NCI-H2196 (cell line): ENCODE measurements at regions not wholly inside any gene's neighbourhood (a gene's known extent, or its start where the extent isn't known, plus 50 kb on each side); places are given as distances from the start of the nearest gene placed in this dataset.
"Not testable (repeated sequence)": the region's sequence is repeated elsewhere in the genome, so short reads cannot be mapped to it uniquely, and the experiment has no call there.

Source experiments
- DNase-seq: peaks from one replicate; lab custom pipeline; 2025; ENCODE audit not compliant: unreplicated experiment; lab: John Stamatoyannopoulos, UW

DNA sequence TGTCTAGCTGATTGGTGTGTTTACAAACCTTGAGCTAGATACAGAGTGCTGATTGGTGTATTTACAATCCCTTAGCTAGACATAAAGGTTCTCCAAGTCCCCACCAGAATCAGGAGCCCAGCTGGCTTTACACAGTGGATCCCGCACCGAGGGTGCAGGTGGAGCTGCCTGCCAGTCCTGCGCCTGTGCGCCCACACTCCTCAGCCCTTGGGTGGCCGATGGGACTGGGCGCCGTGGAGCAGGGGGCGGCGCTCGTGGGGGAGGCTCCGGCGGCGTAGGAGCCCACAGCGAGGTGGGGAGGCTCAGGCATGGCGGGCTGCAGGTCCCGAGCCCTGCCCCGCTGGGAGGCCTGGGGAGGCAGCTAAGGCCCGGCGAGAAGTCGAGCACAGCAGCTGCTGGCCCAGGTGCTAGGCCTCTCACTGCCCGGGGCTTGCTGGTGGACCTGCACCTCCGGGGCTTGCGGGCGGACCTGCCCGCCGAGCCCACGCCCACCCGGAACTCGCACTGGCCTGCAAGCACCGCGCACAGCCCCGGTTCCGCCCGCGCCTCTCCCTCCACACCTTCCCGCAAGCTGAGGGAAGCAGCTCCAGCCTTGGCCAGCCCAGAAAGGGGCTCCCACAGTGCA, 51.0 kb upstream of the CDYL start:
- not testable (repeated sequence) for DNase-seq

DNA sequence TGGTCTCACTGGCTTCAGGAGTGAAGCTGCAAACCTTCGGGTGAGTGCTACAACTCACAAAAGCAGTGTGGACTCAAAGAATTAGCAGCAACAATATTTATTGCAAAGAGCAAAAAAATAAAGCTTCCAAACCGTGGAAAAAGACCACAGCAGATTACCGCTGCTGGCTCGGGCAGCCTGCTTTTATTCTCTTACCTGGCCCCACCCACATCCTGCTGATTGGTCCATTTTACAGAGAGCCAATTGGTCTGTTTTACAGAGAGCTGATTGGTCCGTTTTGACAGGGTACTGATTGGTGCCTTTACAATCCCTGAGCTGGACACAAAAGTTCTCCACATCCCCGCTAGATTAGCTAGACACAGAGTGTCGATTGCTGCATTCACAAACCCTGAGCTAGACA, 51.5 kb upstream of the CDYL start:
- not testable (repeated sequence) for DNase-seq

DNA sequence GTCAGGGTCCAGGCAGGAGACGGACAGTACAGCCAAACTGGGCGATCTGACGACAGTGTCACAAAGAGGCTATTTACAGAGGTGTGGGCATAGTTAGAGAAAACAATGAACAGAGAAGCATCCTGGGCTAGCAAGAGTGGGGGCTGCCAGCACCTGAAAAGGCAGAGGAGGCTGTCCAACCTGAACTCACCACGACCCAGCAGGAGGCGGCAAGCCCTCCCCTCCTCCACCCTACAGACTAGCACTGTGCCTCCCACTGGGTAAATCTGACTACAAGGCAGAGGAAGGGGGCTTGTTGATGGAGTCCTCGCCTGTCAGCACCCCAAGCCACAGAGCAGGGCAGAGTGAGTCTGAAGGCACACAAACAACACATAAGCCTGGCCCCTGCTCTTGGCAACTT, 52.8 kb upstream of the CDYL start:
- no peak for DNase-seq

DNA sequence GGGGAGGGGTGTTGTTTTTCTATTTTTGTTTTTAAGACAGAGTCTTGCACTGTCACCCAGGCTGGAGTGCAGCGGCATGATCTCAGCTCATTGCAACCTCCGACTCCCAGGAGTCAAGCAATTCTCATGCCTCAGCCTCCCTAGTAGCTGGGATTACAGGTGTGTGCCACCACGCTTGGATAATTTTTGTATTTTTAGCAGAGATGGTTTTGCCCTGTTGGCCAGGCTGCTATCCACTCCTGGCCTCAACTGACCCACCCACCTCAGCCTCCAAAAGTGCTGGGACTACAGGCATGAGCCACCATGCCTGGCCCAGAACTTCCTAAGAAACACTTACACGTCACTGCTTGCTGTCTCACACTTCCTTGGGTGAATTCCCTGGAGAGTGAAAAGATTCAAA, 54.8 kb upstream of the CDYL start:
- DNase-seq, result not testable (repeated sequence)

DNA sequence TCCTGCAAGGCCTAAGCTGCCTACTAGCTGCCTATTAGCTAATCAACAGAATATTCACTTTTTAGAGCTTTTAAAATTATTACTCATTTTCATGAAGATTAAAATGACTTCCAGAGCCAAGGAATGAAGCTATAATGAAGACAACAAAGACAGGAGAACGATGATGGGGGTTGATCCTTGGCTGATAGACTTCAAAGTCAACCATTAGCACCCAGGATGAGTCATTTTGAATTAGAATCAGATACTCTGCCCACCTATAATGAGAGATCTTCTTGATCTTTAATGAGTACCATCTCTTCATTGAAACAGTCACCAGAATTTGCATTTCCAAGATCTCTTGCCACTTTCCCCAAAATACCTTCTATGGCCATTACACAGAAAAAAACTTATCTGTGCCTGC, 56.7 kb upstream of the CDYL start:
- no peak for DNase-seq

DNA sequence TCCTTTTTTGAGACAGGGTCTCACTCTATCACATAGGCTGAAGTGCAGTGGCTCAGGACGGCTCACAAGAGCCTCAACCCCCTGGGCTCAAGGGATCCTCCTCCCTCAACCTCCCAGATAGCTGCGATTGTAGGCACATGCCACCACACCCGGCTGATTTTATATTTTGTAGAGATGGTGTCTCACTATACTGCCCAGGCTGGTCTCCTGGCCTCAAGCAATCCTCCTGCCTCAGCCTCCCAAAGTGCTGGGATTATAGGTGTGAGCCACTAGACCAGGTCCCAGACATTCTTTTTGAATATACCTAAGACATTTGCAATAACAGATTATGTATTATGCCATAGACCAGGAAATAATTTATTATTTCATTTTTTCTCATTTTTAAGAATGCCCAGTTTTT, 58.3 kb upstream of the CDYL start:
- no peak for DNase-seq

DNA sequence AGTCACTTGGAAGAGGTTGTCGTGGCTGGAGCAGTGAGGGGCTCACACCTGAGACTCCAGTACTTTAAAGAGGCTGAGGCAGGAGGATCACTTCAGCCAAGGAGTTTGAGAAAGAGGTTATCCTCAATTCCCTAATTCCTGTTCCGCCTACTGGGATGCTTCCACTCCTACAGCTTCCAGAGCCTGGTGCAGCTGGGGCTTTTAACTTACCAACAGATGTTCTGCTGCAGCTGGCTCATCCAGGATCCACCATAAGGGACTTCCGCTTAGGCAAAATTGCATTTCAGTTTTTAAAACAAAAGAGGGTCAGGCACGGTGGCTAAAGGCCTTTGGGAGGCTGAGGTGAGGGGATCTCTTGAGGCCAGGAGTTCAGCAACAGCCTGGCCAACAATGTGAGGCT, 59.1 kb upstream of the CDYL start:
- no peak for DNase-seq

DNA sequence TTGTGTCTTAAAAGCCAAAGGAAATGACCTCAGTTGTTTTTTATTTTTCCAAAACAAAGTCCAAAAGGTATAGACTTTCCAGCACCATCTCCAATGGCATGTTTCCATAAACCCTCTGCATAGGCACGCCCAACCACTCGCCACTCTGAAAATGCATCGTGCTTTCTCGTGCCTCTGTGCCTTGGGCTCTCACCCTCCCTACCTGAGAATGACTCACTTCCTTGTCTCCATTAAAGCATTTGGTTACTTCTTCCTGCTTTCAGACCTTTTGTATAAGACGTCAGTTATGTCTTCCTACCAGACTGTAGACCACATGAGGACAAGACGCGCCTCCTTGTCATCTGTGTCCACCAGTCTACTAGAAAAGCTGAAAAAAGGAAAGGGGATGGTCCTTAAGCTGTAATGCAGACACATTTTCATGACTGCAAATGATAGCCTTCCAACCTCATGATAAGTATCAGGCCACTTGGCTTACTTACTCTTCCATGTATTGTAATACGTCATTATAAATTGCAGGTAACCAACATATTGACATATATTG, 61.2 kb upstream of the CDYL start:
- DNase-seq, result no peak

DNA sequence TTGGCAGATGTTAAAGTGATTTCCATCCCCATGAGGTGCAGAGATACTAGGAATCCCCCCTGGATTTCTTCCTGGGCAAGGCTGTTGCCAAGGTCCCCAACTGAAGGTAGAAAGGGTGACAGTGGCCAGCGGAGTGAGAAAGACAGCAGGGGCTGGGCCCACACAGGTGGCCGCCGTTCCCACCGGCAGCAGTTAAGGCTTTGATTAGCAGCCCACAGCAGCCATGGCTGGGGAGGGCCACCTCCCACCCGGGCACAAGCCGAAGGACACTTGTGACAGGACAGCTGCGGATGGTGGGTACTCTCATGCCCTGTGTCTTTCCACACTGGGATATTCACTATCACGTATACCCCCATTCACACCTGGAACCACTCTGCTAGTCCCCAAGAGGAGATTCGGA, 63.9 kb upstream of the CDYL start:
- DNase-seq, result no peak

DNA sequence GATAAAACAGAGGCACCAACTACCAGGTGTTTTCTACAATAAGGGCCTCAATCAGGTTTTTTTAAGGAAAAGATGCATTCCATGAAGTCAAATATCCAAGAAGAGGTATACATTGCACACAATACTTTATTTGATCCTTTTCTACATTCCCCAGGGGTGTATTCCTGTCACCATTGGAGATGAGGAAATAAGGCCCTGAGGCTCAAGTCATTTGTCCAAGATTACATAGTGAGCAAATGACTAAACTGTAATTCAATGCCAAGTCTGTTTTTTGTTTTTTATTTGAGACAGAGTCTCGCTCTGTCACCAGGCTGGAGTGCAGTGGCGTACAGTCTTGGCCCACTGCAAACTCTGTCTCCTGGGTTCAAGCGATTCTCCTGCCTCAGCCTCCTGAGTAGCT, 69.2 kb upstream of the CDYL start:
- no peak for DNase-seq

DNA sequence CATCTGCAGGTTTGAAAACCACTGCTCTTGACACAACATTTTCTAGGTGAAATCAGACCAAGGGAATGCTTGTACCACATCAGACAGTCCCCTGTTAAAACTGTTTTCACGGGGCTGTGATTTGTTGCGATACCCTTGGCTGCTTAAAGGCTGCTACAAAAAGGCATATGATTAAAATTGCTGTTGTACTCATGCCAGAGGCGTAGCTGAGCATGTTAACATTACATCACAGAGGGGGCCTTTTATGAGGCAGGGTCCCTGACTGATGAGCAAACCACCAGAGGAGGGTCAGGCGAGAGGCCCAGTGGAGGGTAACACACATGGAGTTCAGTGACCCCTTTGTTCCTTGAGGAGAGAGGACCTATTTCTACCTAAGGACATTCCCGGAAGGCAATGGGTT, 70.4 kb upstream of the CDYL start:
- no peak for DNase-seq

DNA sequence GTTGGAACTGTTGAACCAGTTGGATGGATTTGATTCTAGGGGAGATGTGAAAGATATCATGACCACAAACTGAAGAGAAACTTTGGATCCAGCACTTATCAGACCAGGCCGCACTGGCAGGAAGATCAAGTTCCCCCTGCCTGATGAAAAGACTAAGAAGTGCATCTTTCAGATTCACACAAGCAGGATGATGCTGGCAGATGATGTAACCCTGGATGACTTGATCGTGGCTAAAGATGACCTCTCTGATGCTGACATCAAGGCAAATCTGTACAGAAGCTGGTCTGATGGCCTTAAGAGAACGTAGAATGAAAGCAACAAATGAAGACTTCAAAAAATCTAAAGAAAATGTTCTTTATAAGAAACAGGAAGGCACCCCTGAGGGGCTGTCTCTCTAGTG, 72.8 kb upstream of the CDYL start:
- DNase-seq, result no peak

DNA sequence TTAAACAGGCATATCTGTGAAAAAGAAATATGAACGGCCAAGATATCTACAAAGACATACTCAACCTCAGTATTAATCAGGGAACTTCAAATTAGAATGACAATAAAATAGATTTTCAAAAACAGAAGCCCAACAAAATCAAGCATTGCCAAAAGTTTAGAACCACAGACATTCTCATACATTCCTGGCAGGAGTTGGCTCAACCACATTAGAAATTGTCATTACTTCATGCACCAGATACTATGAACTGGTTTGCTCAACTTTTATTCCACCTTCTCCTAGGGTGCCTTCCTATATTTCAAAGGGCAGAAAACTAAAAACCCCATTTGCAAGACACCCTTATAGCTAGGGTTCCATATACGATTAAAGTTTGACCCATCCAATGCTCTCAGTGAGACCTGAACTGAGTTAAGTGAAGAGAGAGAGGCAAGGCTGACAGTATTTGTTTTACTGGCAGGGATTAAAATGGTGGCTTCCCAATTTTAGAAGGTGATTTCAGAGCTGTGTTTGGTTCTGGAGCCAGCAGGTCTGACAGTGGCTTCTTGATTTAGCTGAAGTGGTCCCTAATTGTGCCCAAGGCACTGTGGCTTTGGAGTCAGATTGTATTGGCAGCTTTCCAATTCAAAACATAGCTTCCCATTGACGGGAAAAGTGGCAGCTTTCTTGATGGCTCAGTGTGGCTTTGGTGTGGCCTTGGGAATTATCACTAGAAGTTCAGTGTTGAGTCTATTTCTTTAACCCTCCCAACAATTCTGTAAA, 77.1 kb upstream of the CDYL start:
- DNase-seq, result no peak

DNA sequence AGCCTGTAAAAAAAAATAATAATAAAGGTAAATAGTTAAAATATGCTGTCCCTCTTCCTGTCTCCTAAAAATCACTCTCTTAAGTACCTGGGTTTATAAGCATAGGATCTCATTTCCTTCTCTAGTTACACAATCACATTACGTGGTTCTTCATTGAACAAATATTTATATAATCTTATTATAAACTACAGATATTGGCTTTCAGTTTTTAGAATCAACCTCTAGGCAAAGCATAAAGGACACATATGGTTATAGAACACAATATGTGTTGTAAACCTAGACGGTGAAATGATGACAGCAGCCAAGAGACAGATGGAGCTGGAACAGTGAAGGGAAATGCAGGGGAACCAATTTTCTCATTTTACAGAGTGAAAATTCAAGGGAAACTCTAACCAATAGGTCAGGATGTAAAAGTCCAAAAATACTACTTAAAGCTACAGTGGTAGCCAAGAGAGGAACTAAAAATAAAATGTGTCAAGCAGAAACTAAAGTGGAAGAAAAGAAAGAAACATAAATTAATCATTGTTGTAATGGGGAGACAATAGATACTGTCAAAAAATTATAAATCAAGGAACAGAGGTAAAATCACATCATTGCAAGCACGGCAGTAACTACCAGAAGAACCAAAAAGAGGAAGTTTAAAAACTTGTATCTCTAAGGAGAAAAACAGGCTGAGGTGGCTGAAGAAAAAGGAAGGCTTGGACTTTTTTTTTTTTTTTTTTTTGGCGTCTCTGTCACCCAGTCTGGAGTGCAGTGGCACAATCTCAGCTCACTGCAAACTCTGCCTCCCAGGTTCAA, 82.8 kb upstream of the CDYL start:
- DNase-seq, result no peak

DNA sequence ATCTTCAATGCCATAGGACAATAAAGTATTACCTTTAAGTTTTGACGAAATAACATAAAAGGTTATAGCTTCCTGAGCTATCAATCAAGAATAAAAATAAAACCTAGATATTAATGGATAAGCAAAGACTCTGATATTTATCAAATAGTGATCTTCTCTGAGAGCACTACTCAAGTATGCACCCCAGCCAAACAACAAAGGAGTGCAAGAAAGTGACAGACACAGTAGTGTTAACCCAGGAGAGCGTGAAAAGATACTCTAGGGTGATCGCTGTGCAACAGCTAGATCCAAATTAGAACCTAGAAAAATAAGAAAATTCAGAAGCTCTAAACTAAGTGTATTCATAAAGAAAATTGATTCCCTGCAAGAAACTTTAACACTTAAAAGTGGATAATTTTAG, 83.5 kb upstream of the CDYL start:
- no peak for DNase-seq

DNA sequence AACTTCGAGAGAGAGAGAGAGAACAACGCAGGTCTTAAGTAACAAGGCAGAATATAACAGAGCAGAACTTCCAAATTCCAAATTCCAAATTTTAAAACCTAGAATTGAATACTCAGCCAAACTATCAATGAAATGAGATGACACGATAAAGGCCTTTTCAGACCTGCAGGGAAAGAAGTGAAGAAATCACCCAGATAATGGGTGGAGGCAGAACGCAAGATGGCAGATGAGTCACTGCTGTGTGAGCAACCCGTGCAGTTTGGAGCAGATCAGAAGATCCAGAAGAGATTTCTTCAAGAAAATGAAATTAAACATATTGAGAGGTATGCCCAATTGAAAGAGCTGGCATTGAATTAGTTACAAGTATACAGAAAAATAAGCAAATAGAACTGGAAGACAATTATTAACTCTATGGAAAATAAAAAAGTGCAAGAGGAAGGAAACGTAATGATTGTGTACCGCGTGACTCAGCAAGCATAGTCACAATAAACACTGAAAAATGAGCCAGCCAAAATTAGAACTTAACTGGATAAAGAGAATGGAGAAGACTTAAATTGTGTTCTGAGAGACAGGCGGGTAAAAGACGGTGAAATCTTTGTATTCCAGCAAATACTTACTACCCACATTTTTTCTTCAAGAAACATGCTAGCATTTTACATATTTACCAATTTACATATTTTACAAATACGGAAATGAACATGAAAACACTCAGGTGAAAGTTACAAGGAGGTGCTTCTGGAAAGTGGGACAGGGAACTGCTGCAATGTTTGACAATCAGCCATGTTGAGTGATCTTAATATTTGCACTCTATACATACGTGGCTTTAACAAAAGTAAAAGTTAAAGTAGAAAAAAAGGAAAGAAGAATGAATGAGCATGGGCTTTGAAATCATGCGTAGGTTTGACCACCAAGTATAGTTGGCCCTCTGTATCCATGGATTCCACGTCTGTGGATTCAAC, 87.9 kb upstream of the CDYL start:
- DNase-seq, result no peak

DNA sequence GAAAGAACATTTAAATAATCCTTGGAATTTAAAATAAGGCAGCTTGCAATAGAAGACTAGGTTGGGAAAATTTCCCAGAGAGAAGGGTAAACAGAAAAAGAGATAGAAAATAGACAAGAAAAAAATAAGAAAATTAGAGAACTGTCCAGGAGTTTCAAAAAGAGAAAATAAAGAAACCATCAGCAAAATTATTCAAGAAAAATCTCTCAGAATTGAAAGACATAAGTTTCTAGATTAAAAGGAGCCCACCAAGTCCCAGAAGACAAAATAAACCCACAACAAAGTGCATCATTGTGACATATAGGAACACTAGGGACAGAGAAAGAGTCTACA, 88.6 kb upstream of the CDYL start:
- no peak for DNase-seq

DNA sequence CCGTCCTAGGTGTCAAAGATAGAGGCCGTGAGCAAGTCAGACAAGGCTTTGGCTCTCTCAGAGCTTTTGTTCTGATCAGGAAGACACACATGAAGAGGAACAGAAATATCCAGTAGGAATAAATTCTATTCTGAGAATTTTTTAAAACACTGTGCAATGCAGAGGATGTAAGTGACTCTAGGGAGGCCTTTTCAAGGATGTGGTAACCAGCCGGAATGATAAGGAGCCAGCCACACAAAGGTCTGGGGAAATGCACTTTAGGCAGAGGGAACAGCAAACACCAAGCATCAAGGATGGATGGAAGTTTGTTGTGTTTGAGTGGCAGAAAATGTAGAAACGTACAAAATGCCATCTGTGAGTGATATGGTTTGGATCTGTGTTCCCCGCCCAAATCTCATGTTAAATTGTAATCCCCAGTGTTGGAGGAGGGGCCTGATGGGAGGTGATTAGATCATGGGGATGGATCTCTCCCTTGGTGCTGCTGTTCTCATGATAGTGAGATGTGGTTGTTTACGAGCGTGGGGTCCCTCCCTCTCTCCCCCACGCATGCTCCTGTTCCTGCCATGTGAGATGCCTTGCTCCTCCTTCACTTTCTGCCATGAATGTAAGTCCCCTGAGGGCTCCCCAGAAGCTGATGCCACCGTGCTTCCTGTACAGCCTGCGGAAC, 93.6 kb upstream of the CDYL start:
- DNase-seq, result no peak

DNA sequence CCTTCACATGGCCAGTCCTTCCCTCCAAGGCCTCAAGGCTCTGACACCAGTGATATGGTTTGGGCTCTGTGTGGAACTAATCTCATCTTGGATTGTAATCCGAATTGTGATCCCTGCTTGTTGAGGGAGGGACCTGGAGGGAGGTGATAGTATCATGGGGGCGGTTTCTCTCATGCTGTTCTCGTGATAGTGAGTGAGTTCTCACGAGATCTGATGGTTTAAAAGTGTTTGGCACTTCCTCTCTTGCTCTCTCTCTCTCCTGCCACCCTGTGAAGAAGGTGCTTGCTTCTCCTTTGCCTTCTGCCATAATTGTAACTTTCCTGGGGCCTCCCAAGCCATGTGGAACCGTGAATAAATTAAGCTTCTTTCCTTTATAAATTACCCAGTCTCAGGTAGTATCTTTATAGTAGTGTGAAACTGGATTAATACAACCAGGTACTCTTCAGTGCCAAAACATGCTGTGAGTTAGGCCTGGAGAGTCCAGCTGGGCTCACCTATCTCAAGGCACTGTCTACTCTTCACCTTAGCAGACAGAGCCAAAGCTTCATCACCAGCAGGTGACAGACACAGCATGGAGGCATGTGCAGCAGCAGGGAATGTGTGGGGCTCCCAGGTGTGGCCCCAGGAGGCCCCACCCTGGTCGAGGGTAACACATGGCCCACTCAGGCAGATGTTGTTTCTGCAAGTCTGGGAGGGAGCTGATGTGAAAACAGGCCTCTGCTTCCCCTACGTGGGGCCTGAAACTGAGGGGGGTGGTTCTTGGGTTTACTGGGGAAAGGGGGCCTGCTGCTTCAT, 97.5 kb upstream of the CDYL start:
- no peak for DNase-seq

DNA sequence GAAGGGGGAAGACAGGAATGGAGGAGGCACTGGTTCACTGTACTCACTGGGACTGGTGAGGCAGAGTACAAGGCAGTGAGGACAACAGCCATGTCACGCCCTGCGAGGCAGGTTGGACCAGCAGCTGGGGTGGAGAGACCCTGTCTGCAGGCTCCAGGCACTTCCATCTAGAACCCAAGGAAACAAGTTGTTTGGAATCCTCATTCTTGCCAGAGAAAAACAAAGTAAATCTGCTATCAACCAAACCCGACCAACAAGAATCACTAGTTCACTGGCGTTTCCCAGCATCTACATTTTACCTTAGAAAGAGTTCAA, 98.5 kb upstream of the CDYL start:
- DNase-seq, result no peak
